ENCODE measurements at regions not wholly inside any gene's neighbourhood (a gene's known extent, or its start where the extent isn't known, plus 50 kb on each side); places are given as distances from the start of the nearest gene placed in this dataset.

GRCh38 chr2:234635284-234635683 lies 138.4 kb upstream of the ARL4C start:
- no peak for TF ChIP-seq CTCF (IDR thresholded peaks at IDR 0.05)
- Histone ChIP-seq H3K36me3 (no peaks in the 10 kb centered on the region), H3K9me3 (no peaks in the 10 kb centered on the region), H3K27me3 (replicated peaks; ENCODE audit: insufficient read depth) (peaks cover 4% of the 10 kb centered on the region), H3K4me1 (ENCODE audit: control insufficient read depth in 1 of 2, low read depth in 2 of 2) (no peaks in the 10 kb centered on the region), H3K4me3 (no peak overlapping the region), H3K27ac (no peak overlapping the region)
- ATAC-seq (ENCODE audit: insufficient number of reproducible peaks, low FRiP score, low read depth) (no peak), DNase-seq (ENCODE audit: low spot score) (no peak)

- DNase-seq (ENCODE audit: low spot score) (no peak), ATAC-seq (ENCODE audit: insufficient number of reproducible peaks, low FRiP score, low read depth) (no peak)
- Histone ChIP-seq H3K36me3 (no peaks in the 10 kb centered on the region), H3K27me3 (replicated peaks; ENCODE audit: insufficient read depth) (peaks cover 4% of the 10 kb centered on the region), H3K4me1 (ENCODE audit: control insufficient read depth in 1 of 2, low read depth in 2 of 2) (no peaks in the 10 kb centered on the region), H3K4me3 (no peak overlapping the region), H3K9me3 (no peaks in the 10 kb centered on the region), H3K27ac (no peak overlapping the region)
- no peak for TF ChIP-seq CTCF (IDR thresholded peaks at IDR 0.05)
Observed at GRCh38 chr2:234633581-234634230, 136.8 kb upstream of the ARL4C start.

GRCh38 chr2:234632527-234633391 lies 135.9 kb upstream of the ARL4C start:
- TF ChIP-seq CTCF (IDR thresholded peaks at IDR 0.05): no peak
- ATAC-seq (ENCODE audit: insufficient number of reproducible peaks, low FRiP score, low read depth) (no peak), DNase-seq (ENCODE audit: low spot score) (no peak)
- H3K27me3 ChIP-seq (replicated peaks; ENCODE audit: insufficient read depth): peaks cover 4% of the 10 kb centered on the region
- no peaks in the 10 kb centered on the region for H3K9me3 ChIP-seq
- no peak overlapping the region for H3K4me3 ChIP-seq
- no peaks in the 10 kb centered on the region for H3K4me1 ChIP-seq (ENCODE audit: control insufficient read depth in 1 of 2, low read depth in 2 of 2)
- no peak overlapping the region for H3K27ac ChIP-seq
- H3K36me3 ChIP-seq: no peaks in the 10 kb centered on the region

GRCh38 chr2:234631646-234632514 lies 135.0 kb upstream of the ARL4C start:
- no peak overlapping the region for H3K27ac ChIP-seq
- no peak for DNase-seq (ENCODE audit: low spot score)
- no peaks in the 10 kb centered on the region for H3K36me3 ChIP-seq
- H3K4me3 ChIP-seq: no peak overlapping the region
- no peaks in the 10 kb centered on the region for H3K4me1 ChIP-seq (ENCODE audit: control insufficient read depth in 1 of 2, low read depth in 2 of 2)
- H3K9me3 ChIP-seq: no peaks in the 10 kb centered on the region
- ATAC-seq (ENCODE audit: insufficient number of reproducible peaks, low FRiP score, low read depth): no peak
- H3K27me3 ChIP-seq (replicated peaks; ENCODE audit: insufficient read depth): peaks cover 4% of the 10 kb centered on the region
- TF ChIP-seq CTCF (IDR thresholded peaks at IDR 0.05): no peak

GRCh38 chr2:234630801-234631261 lies 133.9 kb upstream of the ARL4C start:
- ATAC-seq (ENCODE audit: insufficient number of reproducible peaks, low FRiP score, low read depth): no peak
- Histone ChIP-seq H3K9me3 (no peaks in the 10 kb centered on the region), H3K4me3 (no peak overlapping the region), H3K4me1 (ENCODE audit: control insufficient read depth in 1 of 2, low read depth in 2 of 2) (no peaks in the 10 kb centered on the region), H3K27ac (no peak overlapping the region), H3K27me3 (replicated peaks; ENCODE audit: insufficient read depth) (peaks cover 4% of the 10 kb centered on the region), H3K36me3 (no peaks in the 10 kb centered on the region)
- TF ChIP-seq CTCF (IDR thresholded peaks at IDR 0.05): no peak
- DNase-seq (ENCODE audit: low spot score): no peak
